Heart left ventricle (tissue), 13 donors: ENCODE measurements at regions not wholly inside any gene's neighbourhood (a gene's known extent, or its start where the extent isn't known, plus 50 kb on each side); places are given as distances from the start of the nearest gene placed in this dataset.

ENCODE experiments used
- POLR2A ChIP-seq, 2 donors: fragments of 450-650 bp; IDR thresholded peaks; one replicate each; pipeline ENCODE4 v1.6.1; 2017; ENCODE audit warnings: antibody characterized with exemption in 2 of 2, mild to moderate bottlenecking in 2 of 2, moderate library complexity in 2 of 2
- TF ChIP-seq, protein P1 (sequence below), 12 donors: fragments of 200-600 bp; sonication (generic) in 4 of 12; IDR thresholded peaks; one replicate each; pipeline versions ENCODE4 v1.5.0 to v1.8.0; 2018 to 2022; ENCODE audit warnings: antibody characterized with exemption in 12 of 12, mild to moderate bottlenecking in 5 of 12
- donor health status: ischemic (EF 13 %, LVEDD 7.1; RV severe dilation, severe dysfunction).
- donor health status: DM: no; HTN: yes; CAD: no.
- donor health status: DM: no; HTN: no; CAD: no.
- donor health status: ischemic (EF 25% LVEDD 6.9; RV normal size, moderate dysfunction).
- donor health status: ischemic (EF 25% LVEDD 5.7; RV mildly dilated, moderate dysfunction).
- donor health status: ischemic (EF 35%, LVEDD 5.7; RV mildly dilated, moderate dysfunction).
- donor health status: nonischemic (EF 11% LVEDD 7.7; RV severe dilation, severe dysfunction).
- donor health status: DM: yes; HTN: yes; CAD: no.
- donor health status: PGD.
- donor health status: ischemic (EF 29% LVEDD 5.4; RV normal size, mild dysfunction).
- donor health status: nonischemic (EF 23%, LVEDD 6.1; RV moderate dilation, normal function).

GRCh38 chrX:13502590-13502989, 66.8 kb upstream of the EGFL6 start:
- TF ChIP-seq POLR2A (IDR thresholded peaks at IDR 0.05): no peak
- TF ChIP-seq, protein P1, sequence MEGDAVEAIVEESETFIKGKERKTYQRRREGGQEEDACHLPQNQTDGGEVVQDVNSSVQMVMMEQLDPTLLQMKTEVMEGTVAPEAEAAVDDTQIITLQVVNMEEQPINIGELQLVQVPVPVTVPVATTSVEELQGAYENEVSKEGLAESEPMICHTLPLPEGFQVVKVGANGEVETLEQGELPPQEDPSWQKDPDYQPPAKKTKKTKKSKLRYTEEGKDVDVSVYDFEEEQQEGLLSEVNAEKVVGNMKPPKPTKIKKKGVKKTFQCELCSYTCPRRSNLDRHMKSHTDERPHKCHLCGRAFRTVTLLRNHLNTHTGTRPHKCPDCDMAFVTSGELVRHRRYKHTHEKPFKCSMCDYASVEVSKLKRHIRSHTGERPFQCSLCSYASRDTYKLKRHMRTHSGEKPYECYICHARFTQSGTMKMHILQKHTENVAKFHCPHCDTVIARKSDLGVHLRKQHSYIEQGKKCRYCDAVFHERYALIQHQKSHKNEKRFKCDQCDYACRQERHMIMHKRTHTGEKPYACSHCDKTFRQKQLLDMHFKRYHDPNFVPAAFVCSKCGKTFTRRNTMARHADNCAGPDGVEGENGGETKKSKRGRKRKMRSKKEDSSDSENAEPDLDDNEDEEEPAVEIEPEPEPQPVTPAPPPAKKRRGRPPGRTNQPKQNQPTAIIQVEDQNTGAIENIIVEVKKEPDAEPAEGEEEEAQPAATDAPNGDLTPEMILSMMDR (IDR thresholded peaks at IDR 0.05): no peak
